GM18511 (cell line): ENCODE measurements at regions not wholly inside any gene's neighbourhood (a gene's known extent, or its start where the extent isn't known, plus 50 kb on each side); places are given as distances from the start of the nearest gene placed in this dataset.
"Not testable (repeated sequence)": the region's sequence is repeated elsewhere in the genome, so short reads cannot be mapped to it uniquely, and the experiment has no call there.

Experiments used
- ATAC-seq: cut with Tn5 transposase; IDR thresholded peaks from one replicate; pipeline ENCODE4 v1.9.1; 2021; ENCODE audit warnings: mild to moderate bottlenecking, moderate library complexity; ENCODE audit not compliant: unreplicated experiment

- peak; percentile 94 for ATAC-seq
Measured at GRCh38 chr12:90515199-90516175, 439.5 kb downstream of the CCER1 start.

- no peak for ATAC-seq
Measured at GRCh38 chr12:90514325-90514724, 440.7 kb downstream of the CCER1 start.

GRCh38 chr12:90512518-90512917 is 442.5 kb downstream of the CCER1 start:
- no peak for ATAC-seq

GRCh38 chr12:90510948-90511347 is 444.0 kb downstream of the CCER1 start:
- no peak for ATAC-seq

- no peak for ATAC-seq
Measured at GRCh38 chr12:90504806-90505205, 450.2 kb downstream of the CCER1 start.

- ATAC-seq, result no peak
Measured at GRCh38 chr12:90502070-90502469, 452.9 kb downstream of the CCER1 start.

GRCh38 chr12:90501412-90501811 is 453.6 kb downstream of the CCER1 start:
- ATAC-seq, result no peak

GRCh38 chr12:90499795-90500194 is 455.2 kb downstream of the CCER1 start:
- no peak for ATAC-seq

DNA sequence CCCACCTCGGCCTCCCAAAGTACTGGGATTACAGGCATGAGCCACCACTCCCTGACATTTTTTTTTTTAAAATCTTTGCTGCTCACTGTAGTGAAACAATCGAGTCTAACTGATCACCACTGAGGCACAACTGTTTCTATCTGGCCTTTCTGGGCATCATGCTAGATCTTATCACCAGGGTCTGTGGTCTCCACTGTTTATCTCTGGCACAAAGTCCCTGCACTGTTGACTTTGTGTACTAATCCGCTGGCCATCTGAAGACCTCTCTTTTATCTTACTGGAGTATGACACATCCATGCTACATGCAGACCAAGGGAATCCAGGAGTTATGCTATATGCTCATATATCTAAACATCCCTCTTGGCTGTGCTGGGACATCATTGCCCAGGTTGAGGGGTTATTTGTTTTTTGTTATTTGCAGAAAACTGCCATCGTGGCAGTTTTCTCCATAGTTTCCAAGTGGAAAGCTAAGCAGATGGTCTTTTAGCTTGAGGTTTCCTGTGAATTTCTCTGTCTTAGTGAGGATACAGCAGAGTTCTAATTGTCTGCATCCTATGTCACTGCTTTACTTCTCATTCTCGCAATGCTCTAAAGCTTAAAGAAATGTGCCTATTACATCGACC is 456.9 kb downstream of the CCER1 start:
- ATAC-seq, result no peak

GRCh38 chr12:90490355-90490754 is 464.6 kb downstream of the CCER1 start:
- ATAC-seq, result no peak

GRCh38 chr12:90489141-90489540 is 465.8 kb downstream of the CCER1 start:
- ATAC-seq, result no peak

- ATAC-seq, result no peak
Measured at GRCh38 chr12:90485560-90485959, 469.4 kb downstream of the CCER1 start.

GRCh38 chr12:90484094-90484493 is 470.9 kb downstream of the CCER1 start:
- ATAC-seq, result no peak

DNA sequence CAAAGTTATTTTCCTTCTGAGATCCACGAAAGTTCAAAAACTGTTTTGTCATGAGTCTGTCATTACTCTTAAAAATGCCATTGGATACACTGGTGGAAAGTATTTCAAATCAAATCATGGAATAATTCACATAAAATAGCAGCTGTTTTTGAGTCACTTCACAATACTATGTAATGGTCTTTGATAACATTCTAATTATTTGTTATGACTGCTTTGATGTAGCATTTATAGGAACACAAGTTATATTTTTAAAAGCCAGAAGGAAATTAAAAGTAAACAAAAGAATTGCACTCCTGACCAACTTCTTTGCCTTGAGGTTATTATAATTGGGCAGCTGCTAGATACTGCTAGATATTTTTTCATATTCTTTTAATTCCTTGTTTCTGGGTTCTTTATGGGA is 473.2 kb downstream of the CCER1 start:
- ATAC-seq, result no peak

DNA sequence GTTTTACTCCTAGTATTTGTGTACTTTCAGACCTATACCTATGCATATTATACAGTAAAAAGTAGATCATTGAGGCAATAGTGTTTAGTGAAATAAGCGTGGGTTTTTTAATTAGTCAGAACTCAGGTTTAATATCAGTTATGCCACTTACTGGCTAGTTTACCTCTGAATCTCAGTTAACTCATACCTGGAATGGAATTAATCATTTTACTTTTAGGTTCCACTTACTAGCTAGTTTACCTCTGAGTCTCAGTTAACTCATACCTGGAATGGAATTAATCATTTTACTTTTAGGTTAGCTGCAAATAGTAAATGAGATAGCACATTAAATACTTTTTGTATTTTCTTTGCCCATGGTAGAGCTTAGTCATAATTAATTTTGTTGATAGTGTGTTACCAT is 475.7 kb downstream of the CCER1 start:
- ATAC-seq, result no peak

GRCh38 chr12:90473831-90474230 is 481.1 kb downstream of the CCER1 start:
- no peak for ATAC-seq

GRCh38 chr12:90460681-90461080 is 494.3 kb downstream of the CCER1 start:
- ATAC-seq, result no peak

DNA sequence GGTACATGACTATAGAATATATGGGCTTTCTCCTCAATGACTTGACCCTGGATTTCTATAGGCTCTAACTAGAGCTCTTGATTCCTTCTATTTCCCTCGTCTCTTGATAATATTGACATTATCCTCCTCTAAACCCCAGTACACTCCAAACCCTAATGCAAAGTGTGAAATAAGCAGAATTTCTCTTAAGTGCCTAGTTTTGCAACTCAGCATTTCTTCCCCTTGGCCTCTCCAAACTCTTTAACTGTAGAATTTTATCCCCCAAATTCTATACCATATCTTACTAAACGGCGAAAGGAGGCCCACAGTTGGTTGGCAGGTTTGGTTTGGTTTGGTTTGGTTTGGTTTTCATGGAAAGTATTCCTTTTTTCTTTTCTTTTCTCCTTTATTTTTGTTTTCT is 498.7 kb downstream of the CCER1 start:
- ATAC-seq, result no peak

DNA sequence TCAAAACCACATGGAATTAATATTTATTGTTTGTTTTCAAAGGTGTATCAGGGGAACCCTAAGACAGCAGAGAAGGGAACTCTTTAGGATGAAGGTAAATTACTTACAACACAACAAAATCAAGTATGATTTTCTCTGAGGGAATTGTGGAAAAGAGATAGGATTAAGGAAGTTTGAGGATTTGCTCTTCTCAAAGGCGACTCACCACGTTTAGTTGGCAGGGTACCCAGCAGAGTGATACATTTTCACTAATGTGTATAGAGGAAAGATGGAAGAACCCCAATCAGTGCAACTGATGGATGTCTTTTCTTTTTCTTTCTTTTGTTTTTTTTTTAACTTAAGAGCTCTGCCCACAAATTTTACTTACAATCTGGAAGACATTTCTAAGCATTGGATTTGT is 499.2 kb downstream of the CCER1 start:
- no peak for ATAC-seq

DNA sequence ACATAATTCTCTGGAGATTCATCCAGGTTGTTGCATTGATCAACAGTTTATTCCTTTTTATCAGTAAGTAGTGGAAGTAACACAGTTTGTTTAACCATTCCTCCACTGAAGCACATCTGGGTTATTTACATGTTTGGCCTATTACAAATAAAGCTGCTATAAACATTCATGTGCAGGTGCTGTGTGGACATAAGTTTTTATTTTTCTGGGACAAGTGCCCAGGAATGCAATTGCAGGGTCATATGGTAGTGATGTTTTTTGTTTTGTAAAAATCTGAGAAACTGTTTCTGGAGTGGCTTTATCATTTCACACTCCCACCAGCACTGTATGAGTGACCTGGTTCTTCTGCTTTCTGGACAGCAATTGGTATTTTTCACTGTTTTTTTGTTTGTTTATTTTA is 505.4 kb downstream of the CCER1 start:
- ATAC-seq, result no peak

GRCh38 chr12:90443466-90443865 is 511.5 kb downstream of the CCER1 start:
- ATAC-seq, result not testable (repeated sequence)

DNA sequence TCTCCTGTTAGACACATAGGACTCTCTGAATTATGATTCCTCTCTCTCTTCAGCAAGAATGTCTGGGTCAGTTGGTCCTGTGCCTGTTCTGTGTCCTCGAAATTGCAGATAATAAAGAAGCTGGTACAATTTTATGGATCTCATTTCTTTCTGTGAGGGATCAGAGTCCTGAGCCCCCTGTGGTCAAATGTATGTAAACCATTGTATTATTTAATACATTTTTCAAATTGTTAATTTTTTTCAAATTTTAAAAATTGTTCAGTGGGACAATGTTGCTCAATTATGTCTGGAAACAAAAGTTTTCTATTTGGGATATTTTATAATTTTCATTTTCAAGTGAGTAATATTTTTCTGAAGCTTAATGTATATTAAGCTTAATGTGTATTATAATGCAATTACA is 513.5 kb downstream of the CCER1 start:
- ATAC-seq, result no peak
